ENCODE measurements at regions not wholly inside any gene's neighbourhood (a gene's known extent, or its start where the extent isn't known, plus 50 kb on each side); places are given as distances from the start of the nearest gene placed in this dataset.

DNA sequence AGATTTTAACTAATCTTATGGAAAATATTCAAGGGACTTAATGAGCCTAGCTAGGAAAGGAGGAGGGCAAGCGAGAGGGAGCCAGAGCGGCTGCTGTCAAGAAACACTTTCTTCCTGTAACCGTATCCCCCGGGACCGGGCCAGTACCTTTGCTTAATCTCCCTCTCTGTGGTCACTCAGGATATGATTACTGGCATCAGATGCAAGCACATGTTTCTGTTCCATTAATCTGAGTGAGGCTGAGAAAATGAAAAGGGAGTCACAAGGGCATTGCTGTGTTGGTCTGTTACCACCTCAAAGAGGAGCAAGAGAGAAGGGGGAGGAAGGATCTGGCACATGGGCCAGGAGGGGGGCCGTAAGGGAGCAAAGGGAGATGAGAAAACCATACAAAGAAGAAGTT lies 356.7 kb upstream of the GATB start:
- Histone ChIP-seq H3K36me3 (ENCODE audit: control insufficient read depth in 1 of 2, insufficient read depth in 2 of 2, low read length in 2 of 2) (no peaks in the 10 kb centered on the region), H3K4me1 (ENCODE audit: control insufficient read depth in 1 of 2, insufficient read depth in 2 of 2, low read length in 2 of 2) (no peaks in the 10 kb centered on the region), H2AFZ (ENCODE audit: low read depth, low read length, poor library complexity, severe bottlenecking) (no peak overlapping the region), H3K9me2 (ENCODE audit: insufficient read depth) (no peaks in the 10 kb centered on the region), H3K9ac (ENCODE audit: low read length) (no peak overlapping the region), H3K79me2 (ENCODE audit: insufficient read depth, low read length) (no peaks in the 10 kb centered on the region), H3K4me2 (ENCODE audit: low read length) (no peak overlapping the region), H4K20me1 (ENCODE audit: insufficient read depth) (no peaks in the 10 kb centered on the region), H3K27ac (ENCODE audit: low read depth, low read length) (no peak overlapping the region), H3K4me3 (replicated peaks in 1 of 2; ENCODE audit: low read depth in 1 of 2, low read length in 2 of 2) (no peak overlapping the region), H3K9me3 (ENCODE audit: control insufficient read depth in 1 of 2, insufficient read depth in 1 of 2, low read depth in 1 of 2, low read length in 2 of 2) (no peaks in the 10 kb centered on the region), H3K27me3 (ENCODE audit: insufficient read depth, low read length) (no peaks in the 10 kb centered on the region)
- BruUV-seq (replicated peaks): no TSS peak
- CTCF ChIA-PET: no interaction called here
- POLR2A ChIA-PET: no interaction called here
- RAD21 ChIA-PET (ENCODE audit: low non-redundant PET in 1 of 2, low total read pairs in 2 of 2, uncharacterized antibody in 2 of 2, unreplicated experiment in 2 of 2): no interaction called here
- ATAC-seq (no peak), DNase-seq (ENCODE audit: low read depth, low spot score) (no peak)
- TF ChIP-seq, protein P1, sequence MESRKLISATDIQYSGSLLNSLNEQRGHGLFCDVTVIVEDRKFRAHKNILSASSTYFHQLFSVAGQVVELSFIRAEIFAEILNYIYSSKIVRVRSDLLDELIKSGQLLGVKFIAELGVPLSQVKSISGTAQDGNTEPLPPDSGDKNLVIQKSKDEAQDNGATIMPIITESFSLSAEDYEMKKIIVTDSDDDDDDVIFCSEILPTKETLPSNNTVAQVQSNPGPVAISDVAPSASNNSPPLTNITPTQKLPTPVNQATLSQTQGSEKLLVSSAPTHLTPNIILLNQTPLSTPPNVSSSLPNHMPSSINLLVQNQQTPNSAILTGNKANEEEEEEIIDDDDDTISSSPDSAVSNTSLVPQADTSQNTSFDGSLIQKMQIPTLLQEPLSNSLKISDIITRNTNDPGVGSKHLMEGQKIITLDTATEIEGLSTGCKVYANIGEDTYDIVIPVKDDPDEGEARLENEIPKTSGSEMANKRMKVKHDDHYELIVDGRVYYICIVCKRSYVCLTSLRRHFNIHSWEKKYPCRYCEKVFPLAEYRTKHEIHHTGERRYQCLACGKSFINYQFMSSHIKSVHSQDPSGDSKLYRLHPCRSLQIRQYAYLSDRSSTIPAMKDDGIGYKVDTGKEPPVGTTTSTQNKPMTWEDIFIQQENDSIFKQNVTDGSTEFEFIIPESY (IDR thresholded peaks at IDR 0.05; ENCODE audit: extremely low read depth, insufficient replicate concordance, low read length): no peak
- TF ChIP-seq YY1 (IDR thresholded peaks at IDR 0.05; ENCODE audit: extremely low read depth, insufficient replicate concordance, low read depth, low read length): no peak
- TF ChIP-seq EZH2phosphoT487 (IDR thresholded peaks at IDR 0.05; ENCODE audit: borderline replicate concordance): no peak
- no peak for TF ChIP-seq CBX3 (IDR thresholded peaks at IDR 0.05; ENCODE audit: low read depth)
- intact Hi-C loops (cut with micrococcal nuclease): no loop called here

DNA sequence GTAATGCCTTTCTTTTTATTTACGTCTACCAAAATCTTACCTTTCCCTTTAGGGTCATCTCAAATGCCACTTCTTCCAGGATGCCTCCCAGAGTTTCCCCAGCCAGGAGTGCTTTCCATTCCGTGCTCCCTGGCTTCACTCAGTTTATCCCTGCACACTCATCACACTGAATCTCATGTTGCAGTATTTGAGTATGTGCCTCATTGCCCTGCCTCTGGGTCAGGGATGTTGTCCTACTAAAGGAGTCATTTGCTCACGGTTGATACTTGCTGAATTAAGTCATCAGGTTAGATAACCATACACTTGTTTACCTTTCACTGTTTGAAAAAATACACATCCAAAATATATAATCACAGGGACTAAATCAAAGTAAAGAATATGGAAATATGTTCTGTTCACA lies 356.2 kb upstream of the GATB start:
- POLR2A ChIA-PET: no interaction called here
- ATAC-seq (no peak), DNase-seq (ENCODE audit: low read depth, low spot score) (no peak)
- Histone ChIP-seq H3K36me3 (ENCODE audit: control insufficient read depth in 1 of 2, insufficient read depth in 2 of 2, low read length in 2 of 2) (no peaks in the 10 kb centered on the region), H2AFZ (ENCODE audit: low read depth, low read length, poor library complexity, severe bottlenecking) (no peak overlapping the region), H3K79me2 (ENCODE audit: insufficient read depth, low read length) (no peaks in the 10 kb centered on the region), H4K20me1 (ENCODE audit: insufficient read depth) (no peaks in the 10 kb centered on the region), H3K9ac (ENCODE audit: low read length) (no peak overlapping the region), H3K9me2 (ENCODE audit: insufficient read depth) (no peaks in the 10 kb centered on the region), H3K27me3 (ENCODE audit: insufficient read depth, low read length) (no peaks in the 10 kb centered on the region), H3K27ac (ENCODE audit: low read depth, low read length) (no peak overlapping the region), H3K4me1 (ENCODE audit: control insufficient read depth in 1 of 2, insufficient read depth in 2 of 2, low read length in 2 of 2) (no peaks in the 10 kb centered on the region), H3K4me3 (replicated peaks in 1 of 2; ENCODE audit: low read depth in 1 of 2, low read length in 2 of 2) (no peak overlapping the region), H3K9me3 (ENCODE audit: control insufficient read depth in 1 of 2, insufficient read depth in 1 of 2, low read depth in 1 of 2, low read length in 2 of 2) (no peaks in the 10 kb centered on the region), H3K4me2 (ENCODE audit: low read length) (no peak overlapping the region)
- intact Hi-C loops (cut with micrococcal nuclease): no loop called here
- CTCF ChIA-PET: no interaction called here
- RAD21 ChIA-PET (ENCODE audit: low non-redundant PET in 1 of 2, low total read pairs in 2 of 2, uncharacterized antibody in 2 of 2, unreplicated experiment in 2 of 2): no interaction called here
- BruUV-seq (replicated peaks): no TSS peak
- no peak for TF ChIP-seq POLR2A (IDR thresholded peaks at IDR 0.05; ENCODE audit: borderline replicate concordance, extremely low read depth, insufficient read depth, insufficient read length)
- TF ChIP-seq SRF (IDR thresholded peaks at IDR 0.05; ENCODE audit: low read depth): no peak
- TF ChIP-seq YY1 (IDR thresholded peaks at IDR 0.05; ENCODE audit: extremely low read depth, insufficient replicate concordance, low read depth, low read length): no peak
- no peak for TF ChIP-seq SIN3A (IDR thresholded peaks at IDR 0.05; ENCODE audit: low read depth)
- TF ChIP-seq, protein P2, sequence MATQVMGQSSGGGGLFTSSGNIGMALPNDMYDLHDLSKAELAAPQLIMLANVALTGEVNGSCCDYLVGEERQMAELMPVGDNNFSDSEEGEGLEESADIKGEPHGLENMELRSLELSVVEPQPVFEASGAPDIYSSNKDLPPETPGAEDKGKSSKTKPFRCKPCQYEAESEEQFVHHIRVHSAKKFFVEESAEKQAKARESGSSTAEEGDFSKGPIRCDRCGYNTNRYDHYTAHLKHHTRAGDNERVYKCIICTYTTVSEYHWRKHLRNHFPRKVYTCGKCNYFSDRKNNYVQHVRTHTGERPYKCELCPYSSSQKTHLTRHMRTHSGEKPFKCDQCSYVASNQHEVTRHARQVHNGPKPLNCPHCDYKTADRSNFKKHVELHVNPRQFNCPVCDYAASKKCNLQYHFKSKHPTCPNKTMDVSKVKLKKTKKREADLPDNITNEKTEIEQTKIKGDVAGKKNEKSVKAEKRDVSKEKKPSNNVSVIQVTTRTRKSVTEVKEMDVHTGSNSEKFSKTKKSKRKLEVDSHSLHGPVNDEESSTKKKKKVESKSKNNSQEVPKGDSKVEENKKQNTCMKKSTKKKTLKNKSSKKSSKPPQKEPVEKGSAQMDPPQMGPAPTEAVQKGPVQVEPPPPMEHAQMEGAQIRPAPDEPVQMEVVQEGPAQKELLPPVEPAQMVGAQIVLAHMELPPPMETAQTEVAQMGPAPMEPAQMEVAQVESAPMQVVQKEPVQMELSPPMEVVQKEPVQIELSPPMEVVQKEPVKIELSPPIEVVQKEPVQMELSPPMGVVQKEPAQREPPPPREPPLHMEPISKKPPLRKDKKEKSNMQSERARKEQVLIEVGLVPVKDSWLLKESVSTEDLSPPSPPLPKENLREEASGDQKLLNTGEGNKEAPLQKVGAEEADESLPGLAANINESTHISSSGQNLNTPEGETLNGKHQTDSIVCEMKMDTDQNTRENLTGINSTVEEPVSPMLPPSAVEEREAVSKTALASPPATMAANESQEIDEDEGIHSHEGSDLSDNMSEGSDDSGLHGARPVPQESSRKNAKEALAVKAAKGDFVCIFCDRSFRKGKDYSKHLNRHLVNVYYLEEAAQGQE (IDR thresholded peaks at IDR 0.05; ENCODE audit: low read depth): no peak
- no peak for TF ChIP-seq SP1 (IDR thresholded peaks at IDR 0.05; ENCODE audit: low read depth)
- TF ChIP-seq, protein P3, sequence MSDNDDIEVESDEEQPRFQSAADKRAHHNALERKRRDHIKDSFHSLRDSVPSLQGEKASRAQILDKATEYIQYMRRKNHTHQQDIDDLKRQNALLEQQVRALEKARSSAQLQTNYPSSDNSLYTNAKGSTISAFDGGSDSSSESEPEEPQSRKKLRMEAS (IDR thresholded peaks at IDR 0.05): no peak
- no peak for TF ChIP-seq ELF1 (IDR thresholded peaks at IDR 0.05; ENCODE audit: borderline replicate concordance, low read depth)
- TF ChIP-seq, protein P1 (IDR thresholded peaks at IDR 0.05; ENCODE audit: extremely low read depth, insufficient replicate concordance, low read length): no peak
- no peak for TF ChIP-seq CEBPB (IDR thresholded peaks at IDR 0.05; ENCODE audit: low read depth)
- TF ChIP-seq ZFX (IDR thresholded peaks at IDR 0.05): no peak
- no peak for TF ChIP-seq EZH2 (IDR thresholded peaks at IDR 0.05)
- no peak for TF ChIP-seq CBX3 (IDR thresholded peaks at IDR 0.05; ENCODE audit: low read depth)
